GM13976 (cell line): ENCODE measurements at regions not wholly inside any gene's neighbourhood (a gene's known extent, or its start where the extent isn't known, plus 50 kb on each side); places are given as distances from the start of the nearest gene placed in this dataset.

ENCODE experiments used
- DNase-seq: peaks from one replicate; pipeline ENCODE4 v3.0.0; 2012; ENCODE audit warnings: low spot score
- in situ Hi-C: fragments of 300-500 bp; cut with MboI; formaldehyde crosslinking; loops from one replicate; pipeline ENCODE4 v1.12.0; 2022; ENCODE audit warnings: low sequenced_read_pairs, mixed read lengths, inconsistent platforms; ENCODE audit not compliant: unreplicated experiment
- TF ChIP-seq, protein P1 (sequence below): IDR thresholded peaks from 2 replicates; pipeline ENCODE4 v1.5.1; 2012; ENCODE audit warnings: borderline replicate concordance, mild to moderate bottlenecking; ENCODE audit not compliant: insufficient read depth; ENCODE audit errors: extremely low read depth, missing control alignments, control extremely low read depth

DNA sequence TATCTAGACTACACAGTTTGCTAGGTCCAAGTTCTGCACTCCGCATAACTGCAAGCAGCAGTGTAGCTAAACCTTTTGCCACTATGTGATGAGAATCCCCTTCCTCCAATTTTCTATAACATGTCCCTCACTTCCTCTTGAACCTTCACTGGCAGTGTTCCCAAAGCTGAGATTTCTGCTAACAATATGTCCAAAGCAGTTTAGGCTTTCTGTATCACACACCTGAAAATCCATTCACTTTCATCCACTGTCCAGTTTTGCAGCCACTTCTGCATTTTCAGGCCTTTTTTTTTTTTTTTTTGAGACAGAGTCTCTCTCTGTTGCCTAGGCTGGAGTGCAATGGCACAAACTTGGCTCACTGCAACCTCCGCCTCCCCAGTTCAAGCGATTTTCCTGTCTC is 111.1 kb downstream of the GADD45G start:
- in situ Hi-C loops, result no loop called here
- DNase-seq, result no peak
- TF ChIP-seq, protein P1, sequence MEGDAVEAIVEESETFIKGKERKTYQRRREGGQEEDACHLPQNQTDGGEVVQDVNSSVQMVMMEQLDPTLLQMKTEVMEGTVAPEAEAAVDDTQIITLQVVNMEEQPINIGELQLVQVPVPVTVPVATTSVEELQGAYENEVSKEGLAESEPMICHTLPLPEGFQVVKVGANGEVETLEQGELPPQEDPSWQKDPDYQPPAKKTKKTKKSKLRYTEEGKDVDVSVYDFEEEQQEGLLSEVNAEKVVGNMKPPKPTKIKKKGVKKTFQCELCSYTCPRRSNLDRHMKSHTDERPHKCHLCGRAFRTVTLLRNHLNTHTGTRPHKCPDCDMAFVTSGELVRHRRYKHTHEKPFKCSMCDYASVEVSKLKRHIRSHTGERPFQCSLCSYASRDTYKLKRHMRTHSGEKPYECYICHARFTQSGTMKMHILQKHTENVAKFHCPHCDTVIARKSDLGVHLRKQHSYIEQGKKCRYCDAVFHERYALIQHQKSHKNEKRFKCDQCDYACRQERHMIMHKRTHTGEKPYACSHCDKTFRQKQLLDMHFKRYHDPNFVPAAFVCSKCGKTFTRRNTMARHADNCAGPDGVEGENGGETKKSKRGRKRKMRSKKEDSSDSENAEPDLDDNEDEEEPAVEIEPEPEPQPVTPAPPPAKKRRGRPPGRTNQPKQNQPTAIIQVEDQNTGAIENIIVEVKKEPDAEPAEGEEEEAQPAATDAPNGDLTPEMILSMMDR, result no peak

DNA sequence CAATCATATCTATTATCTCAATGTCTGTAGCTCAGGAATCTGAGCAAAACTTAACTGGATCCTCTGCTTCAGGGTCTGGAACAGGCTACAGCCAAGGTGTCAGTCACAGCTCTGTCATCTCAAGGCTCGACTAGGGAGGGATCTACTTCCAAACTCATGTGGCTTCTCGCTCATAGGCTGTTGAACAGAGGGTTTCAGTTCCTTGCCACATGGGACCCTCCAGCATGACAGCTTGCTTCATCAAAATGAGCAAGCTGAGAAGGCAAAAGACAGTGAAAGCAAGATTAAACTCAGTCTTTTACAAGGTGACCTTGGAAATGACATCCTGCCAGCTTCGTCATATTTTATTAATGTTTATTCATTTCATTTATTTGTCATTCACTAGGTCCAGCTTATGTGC is 111.7 kb downstream of the GADD45G start:
- TF ChIP-seq, protein P1, result no peak
- no peak for DNase-seq
- in situ Hi-C loops, result no loop called here

DNA sequence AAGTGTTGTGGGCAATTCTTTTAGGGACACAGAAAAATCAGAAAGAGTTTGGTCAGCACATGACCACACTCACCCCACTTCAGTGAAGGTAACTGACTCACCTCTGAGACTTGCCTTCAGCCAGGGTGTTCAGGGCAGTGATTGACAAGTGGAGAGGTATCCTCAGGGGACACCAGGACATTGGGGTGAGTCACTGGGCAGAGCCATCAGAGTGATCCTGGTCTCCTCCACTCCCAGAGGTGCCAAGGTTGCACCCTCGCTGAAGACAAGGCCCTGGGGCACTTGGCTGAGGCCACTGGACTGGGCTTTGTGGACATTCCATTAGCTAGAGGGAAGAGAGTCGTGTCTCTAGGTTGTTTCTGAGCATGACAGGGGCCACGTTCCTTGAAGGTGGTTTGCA is 113.4 kb downstream of the GADD45G start:
- DNase-seq, result no peak
- in situ Hi-C loops, result no loop called here
- TF ChIP-seq, protein P1, result no peak

DNA sequence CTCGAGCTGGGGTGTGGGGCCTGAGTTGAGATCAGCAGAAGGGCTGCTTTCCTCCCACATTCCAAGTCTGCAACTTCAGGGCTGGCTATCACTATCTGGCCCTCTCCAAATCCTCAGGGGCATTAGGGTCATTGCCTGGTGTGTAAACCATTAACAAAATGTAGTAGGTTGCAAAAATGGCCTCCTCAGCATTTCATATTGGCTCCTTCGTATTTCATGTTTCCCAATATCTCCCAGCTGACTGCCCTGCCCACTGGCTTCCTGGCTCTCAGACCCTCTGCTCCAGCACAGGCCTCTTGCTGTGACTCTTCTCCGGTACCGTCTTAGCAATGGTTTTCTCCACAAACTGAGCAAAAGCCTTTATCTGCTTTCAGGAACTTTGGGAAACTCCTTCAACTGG is 113.8 kb downstream of the GADD45G start:
- in situ Hi-C loops, result no loop called here
- TF ChIP-seq, protein P1, result no peak
- DNase-seq, result no peak

DNA sequence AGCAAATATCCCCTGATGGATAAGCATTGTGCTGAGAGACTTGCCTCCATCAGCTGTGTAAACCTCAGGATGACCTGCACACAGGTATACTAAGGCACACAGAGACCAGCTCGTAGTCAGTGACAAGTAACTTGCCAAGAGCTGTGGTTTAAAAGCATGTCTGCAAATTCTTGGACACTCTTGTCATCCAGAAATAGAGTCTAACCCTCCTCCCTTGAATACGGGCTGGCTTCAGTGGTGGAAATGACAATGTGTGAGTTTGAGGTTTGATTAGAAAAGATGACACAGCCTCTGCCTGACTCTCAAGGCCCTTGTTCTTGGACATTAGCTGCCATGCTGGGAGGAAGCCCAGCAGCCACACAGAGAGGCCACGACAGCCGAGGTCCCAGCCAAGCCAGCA is 114.4 kb downstream of the GADD45G start:
- TF ChIP-seq, protein P1, result no peak
- in situ Hi-C loops, result no loop called here
- no peak for DNase-seq

DNA sequence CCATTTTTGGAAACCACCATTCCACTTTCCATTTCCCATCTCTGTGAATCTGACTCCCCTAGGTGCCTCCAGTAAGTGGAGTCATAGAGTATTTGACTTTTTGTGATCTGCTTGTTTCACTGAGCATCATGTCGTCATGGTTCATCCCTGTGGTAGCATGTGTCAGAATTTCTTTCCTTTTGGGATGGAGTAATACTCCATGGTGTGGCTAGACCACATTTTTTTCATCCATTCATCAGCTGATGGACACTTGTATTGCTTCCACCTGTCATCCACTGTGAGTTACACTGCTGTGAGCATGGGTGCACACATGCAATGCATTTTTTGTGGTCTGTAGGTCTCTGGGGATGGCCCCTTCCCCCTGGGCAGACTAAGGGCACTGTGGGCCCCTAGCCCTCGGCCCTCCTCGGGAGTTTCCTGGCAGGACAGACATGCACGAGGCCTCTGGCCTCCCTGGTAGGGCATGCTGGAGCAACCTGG is 115.9 kb downstream of the GADD45G start:
- in situ Hi-C loops, result no loop called here
- no peak for DNase-seq
- TF ChIP-seq, protein P1, result no peak

DNA sequence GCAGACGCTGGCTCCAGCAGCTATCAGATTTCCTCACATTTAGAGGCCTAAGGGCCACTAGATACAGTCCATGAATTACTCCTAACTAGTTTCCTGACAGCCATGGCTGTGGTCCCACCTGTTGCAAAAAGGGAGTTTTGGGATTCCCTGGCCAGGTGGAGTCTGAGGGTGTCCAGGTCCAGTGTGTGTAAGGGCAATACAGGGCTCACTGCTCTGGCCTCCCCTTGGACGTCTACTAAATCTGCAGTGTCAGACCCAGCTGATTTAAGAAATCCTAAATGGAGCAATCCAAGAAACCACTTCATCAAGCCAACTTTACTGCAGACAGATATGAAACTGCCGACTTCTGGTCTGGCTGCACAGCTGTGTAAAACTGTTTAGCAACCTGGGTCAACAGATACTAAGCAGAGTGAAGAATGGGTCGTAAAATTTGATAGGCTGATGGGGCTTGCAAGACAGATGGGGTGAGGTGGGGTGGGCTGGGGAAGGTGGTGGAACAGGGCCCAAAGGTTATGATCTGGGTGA is 116.4 kb downstream of the GADD45G start:
- in situ Hi-C loops, result no loop called here
- TF ChIP-seq, protein P1, result no peak
- DNase-seq, result no peak
